Effector CD8-positive, alpha-beta T cell (primary cell): ENCODE measurements at regions not wholly inside any gene's neighbourhood (a gene's known extent, or its start where the extent isn't known, plus 50 kb on each side); places are given as distances from the start of the nearest gene placed in this dataset.

ENCODE experiments used
- DNase-seq: peaks from one replicate; lab custom pipeline; 2025; lab: John Stamatoyannopoulos, UW

DNA sequence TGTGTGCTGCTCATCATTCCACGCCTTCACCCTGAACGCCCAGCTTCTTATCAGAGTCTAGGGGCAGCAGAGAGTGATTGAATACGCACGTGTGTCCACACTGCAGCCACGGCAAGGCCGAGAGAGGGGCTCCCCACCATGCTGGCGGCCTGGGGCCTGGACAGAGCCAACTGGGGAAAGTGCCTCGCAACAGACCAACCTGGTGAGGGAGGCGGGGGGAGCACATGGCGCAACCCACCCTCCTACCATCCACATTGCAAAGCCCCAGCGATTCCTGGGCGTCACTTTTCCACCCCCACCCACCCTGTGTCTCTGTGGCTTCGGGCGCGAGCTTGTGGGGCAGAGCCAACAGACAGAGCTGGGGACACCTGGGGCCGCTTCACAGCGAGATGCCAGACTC, 66.4 kb upstream of the DUSP22 start:
- no peak for DNase-seq

DNA sequence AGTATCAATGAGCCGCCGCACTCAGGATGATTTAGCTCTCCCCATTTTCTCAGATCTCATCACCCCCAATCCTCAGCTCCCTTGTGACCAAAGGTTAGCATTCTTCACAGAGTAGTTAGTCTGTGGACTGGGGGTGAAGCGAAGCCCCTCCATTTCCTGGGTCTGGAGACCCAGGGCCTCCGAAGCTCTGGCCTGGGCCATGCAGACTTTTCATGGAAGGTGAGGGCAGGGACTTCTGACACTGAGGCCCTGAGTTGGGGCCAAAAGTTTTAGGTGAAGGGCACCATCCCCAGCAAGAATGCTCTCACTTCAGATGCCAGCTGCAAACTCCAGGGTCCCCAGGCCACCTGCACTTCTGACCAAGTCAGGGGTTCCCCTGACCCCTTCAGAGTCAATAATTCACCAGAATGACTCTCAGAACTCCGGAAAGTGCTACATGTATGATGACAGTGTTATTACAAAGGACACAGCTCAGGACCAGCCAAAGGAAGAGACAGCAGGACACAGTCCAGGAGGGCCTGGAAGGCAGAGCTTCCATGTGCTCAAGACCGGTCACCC, 65.7 kb upstream of the DUSP22 start:
- no peak for DNase-seq

DNA sequence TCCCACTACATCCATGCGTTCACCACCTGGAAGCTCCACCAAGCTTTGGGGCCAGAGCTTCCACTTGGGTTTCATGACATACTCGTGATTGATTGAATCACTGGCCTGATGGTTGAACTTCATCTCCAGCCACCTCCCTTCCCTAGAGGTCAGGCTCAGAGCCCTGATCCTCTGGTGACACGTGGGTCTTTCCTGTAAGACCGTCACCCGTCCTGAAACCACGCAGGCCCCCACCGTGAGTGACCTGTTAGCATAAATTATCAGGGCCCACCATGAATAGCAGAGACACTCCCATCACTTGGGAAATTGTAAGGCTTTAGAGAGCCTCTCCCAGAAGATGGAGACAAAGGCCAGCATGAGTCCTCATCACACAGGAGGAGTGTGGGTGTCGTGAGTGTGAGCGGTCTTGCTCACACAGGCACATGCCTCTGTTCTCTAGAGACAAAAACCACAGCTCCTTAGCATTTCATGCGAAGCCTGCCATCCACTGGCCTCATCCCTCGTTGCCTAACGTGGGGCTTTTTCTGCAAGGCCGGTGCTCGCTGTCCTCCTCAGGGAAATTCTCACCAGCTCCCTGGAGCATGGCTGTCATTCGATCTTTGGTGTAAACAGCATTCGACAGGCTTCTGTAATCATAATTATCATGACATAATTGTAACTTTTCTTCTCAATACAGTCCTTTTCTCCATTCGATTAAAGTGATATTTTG, 65.1 kb upstream of the DUSP22 start:
- DNase-seq, result no peak

DNA sequence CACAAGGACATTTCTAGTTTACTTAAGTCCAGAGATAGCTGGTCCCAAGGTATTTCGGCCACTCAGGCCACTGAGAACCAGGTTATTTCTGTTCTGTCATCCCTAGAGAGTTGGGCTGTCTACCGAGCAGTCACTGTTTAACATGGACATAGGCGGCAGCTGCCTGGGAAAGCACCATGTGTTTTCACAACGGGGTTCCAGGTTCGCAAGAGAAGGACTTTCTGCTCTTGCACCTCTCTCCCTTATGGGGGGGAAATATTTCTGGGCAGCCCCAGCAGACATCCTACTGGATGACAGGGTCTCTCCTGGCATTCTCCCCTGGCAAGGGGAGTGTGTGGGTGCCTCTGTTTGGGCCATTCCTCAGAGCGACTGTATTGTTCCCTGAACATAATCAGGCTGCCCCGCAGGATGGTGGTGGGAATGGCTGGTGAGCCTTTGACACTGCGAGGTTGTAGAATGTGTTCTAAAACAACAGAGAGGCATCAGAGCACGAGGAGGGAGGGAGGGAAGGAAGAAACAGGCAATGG, 64.4 kb upstream of the DUSP22 start:
- no peak for DNase-seq

DNA sequence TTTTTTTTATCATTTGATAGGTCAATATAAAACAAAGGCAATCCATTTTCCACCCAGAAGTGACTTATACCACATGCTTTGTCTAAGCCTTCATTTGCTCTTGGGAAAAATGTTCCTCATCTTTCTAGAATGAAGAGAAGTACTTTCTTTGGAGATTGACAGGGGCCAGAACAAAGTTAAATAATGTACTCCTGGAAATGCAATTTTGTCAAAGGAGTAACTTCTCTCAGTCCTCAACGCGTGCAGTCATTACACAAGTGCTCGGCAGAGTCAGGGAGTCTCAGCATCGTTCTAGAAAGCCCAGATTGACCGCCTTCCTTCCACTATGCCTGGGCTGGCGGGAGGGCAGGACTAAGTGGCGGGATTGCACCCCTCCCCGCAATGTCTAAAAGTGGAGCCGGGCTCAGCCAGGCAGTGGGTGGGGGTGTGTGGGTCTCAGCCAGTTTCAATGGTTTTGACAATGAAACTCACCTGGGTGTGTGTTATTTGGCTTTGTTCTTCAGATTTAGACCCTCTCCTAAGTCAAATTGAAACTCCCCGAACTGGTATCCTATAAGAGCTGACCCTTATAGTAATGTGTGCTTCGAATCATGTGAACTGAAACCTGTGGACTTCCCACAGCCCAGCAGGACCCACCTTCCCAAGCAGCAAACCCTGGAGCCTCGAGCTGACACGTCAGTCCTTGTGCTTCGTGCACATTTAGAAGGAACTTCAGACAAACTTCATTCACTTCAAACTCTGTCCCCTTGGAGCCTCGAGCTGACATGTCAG, 63.2 kb upstream of the DUSP22 start:
- no peak for DNase-seq

DNA sequence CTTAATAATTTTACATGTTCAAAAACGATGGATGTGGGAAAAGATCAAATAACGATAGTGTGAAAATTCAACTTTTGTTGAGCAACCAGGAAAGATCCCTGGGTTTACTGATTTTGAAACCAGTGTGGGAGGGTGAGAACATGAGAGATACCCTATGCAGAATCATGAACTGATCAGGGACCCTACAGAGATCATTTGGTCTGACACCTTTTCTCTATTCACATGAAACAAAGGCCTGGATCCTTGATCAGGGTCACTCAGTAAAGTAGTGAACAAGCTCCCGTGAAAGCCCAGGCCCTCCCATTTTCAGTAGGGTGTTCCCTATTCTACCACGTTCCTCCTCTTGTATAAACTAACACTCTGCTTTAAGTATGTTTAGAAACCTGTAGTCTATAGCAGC, 60.5 kb upstream of the DUSP22 start:
- no peak for DNase-seq

DNA sequence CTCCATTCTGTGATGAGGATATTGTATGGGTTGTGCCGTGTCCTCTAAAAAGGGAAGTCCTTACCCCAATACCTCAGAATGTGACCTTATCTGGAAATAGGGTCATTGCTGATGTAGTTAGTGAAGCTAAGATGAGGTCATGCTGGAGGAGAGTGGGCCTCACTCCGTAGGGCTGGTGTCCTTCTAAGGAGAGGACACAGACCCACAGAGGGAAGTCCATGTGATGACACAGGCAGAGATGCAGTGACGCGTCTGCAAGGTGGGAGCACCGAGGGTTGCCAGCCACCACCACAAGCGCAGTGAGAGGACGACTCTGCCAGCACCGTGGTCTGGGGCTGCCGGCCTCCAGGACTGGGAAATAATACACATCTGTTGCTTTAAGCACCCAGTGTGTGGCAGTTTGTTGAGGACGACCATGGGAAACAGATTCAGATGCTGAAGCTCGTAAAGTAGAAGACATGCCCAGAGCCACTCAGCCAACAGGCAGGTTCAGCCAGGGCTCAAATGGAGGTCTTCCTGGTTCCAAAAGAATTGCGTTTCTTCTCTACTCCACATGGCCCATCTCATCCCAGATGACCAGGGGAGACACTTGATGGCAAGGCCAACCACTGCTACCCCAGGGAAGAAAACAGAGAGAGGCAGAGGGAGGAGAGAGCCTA, 59.2 kb upstream of the DUSP22 start:
- no peak for DNase-seq

DNA sequence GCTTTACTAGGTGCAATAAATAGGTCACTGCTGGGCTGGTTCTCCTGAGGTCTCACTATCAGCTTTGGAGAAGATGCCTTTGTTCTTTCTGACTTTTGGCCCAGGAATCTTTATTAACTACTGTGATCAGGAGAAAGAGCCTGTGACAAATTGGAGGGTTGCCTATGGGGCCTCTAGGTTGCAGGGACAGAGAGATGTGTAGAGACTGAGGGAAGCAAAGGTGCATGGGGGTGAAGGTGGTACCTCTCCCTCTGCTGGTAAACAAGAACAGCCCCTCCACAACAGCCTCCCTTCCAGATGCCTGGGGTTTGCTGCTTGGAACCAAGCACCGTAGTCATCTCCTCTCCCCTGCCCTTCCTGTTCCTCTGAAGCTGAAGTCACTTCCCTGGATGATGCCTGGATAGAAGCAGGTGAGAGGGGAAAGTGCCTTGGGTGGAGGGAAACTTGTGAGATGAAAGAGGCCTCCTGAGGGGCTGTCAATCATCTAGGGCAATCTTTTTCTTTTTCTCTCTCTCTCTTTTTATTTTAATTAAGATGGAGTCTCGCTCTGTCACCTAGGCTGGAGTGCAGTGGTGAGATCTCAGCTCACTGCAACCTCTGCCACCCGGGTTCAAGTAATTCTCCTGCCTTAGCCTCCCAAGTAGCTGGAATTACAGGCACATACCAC, 57.4 kb upstream of the DUSP22 start:
- DNase-seq, result no peak

DNA sequence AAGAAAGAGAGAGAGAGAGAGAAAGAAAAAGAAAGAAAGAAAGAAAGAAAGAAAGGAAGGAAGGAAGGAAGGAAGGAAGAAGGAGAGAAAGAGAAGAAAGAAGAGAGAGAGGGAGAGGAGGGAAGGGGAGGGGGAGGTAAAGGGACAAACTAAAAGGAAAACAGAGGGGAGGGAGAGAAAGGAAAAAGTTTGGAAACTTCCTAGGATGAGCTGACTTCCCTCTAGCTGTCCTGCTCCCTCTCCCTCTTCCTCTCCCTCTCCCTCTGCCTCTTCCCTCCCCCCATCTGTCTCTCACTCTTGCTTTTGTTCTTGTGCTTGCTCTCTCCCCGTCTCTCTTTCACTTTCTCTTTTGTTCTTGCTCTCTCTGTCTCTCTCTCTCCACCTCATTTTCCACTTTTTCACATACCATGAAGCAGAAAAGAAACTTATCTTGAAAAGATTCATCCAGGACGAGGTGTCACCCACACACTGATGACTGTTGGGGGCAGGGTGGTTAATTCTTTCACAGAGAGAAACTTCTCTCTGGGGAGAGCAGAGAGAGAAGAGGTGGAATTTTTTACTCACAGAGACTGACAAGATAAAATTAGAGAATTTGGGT, 56.4 kb upstream of the DUSP22 start:
- no peak for DNase-seq

DNA sequence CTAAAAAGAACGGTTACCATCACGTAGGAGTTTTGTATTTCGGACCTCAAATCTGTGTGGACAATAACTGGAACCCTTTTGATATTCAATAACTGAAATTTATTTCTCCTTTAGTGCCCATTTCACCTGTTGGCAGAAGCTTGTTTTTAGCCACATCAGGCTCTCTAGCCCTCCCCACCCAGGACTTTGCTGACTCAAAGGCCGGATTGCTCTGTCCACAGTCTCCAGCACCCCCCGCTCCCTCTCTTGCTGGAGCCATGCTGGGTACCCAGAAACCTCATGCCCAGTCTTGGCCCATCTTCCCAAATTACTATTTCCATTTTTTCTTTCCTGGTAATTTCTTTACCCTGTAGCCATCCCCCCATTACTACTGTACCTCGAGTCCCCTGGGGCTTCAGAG, 55.8 kb upstream of the DUSP22 start:
- DNase-seq, result no peak

DNA sequence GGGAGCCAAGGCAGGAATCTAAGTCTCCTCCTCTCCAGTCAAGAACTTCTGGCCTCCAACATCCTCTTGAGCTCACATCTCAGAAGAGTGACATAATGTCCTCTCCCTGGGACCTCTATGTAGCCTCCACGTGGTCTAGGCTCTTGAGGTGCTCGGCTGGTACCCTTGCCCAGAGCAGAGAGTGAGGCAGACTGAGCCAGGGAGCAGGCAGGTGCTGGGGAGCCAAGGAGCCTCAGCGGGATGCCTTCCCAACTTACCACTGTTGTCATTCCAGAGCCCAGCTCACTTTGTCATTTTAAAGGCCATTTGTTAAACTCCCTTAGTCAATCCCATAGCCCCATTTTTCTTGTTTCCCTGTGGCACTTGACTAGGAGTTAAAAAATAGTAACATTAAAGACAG, 52.1 kb upstream of the DUSP22 start:
- no peak for DNase-seq

DNA sequence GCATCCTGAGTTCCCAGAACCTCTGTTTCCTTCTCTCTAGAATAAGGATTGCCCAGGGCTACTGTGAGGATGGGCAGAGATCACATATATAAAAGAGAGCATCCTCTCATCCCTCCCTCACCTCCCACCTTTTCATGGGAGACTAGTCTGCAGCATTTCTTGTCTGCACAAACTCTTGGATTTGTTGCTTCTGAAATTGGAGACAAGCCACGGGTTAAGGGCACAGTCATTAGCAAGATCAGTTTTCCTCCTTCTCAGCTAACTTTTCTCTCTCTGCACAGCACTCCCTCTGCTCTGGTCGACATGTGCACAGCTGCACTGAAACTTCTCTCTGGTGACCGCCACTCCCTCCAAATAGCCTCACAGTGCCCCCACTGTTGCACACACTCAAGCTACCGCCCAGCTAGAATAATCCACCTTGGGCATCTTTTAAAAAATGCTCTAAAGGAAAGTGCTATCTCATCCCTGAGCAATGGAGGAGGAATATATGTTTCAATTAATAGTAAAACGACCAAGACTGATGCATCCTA, 50.9 kb upstream of the DUSP22 start:
- no peak for DNase-seq
